Retinal pigment epithelial cell (primary cell): ENCODE measurements at regions not wholly inside any gene's neighbourhood (a gene's known extent, or its start where the extent isn't known, plus 50 kb on each side); places are given as distances from the start of the nearest gene placed in this dataset.

Experiments
- DNase-seq: peaks from one replicate; pipeline ENCODE4 v3.0.0-alpha.2; 2010; ENCODE audit warnings: low read depth
- H3K4me3 ChIP-seq: 2 replicates; pipeline ENCODE4 v1.5.1; 2011; ENCODE audit warnings: mild to moderate bottlenecking, low read length, control low read depth, moderate library complexity
- TF ChIP-seq, protein P1 (sequence below): conservative IDR thresholded peaks from 2 replicates; pipeline ENCODE4 v1.5.1; 2011; ENCODE audit warnings: low read depth, low read length, control low read depth, inconsistent platforms

DNA sequence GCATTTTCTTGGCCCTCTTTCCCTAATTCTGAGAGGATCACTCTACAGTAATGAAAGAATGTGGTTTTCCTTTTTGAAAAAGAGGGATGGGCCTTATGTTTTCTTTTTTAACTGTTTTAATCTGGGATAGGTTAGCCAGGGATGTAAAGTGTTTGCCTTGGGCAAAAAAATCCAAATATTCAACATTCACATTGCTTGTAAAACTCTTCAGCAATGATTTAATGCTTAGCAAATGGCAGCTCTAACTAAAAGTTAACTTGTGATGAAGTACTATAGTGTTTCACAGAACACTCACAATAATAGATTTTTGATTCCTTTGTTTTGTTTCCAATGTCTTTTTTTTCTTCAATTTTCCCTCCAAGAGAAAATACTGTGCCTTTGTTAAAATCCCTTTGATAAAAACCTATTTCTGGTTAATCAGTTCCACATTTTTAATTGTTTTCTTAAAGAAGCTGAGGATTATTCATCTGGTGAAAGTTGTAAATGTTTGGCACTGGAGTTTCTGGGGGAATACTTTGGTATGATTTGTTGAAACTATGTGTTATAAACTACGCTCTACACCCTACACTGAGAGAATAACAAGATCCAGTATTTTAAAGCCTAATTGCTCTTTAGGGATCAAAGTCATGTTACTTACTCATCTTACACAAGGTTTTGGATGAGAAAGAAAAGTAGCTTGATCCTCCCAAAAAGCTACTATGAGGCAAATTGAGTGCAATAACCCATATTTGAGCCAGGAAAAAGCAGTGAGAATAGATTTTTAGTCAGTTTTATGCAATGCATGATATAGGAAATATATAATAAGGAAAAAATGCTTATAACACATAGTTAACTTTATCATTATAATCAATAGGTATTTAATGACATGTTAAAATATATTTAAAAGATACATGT is 335.8 kb downstream of the EPHA7 start:
- no peak for DNase-seq
- no peak overlapping the region for H3K4me3 ChIP-seq
- TF ChIP-seq, protein P1, sequence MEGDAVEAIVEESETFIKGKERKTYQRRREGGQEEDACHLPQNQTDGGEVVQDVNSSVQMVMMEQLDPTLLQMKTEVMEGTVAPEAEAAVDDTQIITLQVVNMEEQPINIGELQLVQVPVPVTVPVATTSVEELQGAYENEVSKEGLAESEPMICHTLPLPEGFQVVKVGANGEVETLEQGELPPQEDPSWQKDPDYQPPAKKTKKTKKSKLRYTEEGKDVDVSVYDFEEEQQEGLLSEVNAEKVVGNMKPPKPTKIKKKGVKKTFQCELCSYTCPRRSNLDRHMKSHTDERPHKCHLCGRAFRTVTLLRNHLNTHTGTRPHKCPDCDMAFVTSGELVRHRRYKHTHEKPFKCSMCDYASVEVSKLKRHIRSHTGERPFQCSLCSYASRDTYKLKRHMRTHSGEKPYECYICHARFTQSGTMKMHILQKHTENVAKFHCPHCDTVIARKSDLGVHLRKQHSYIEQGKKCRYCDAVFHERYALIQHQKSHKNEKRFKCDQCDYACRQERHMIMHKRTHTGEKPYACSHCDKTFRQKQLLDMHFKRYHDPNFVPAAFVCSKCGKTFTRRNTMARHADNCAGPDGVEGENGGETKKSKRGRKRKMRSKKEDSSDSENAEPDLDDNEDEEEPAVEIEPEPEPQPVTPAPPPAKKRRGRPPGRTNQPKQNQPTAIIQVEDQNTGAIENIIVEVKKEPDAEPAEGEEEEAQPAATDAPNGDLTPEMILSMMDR = no peak

DNA sequence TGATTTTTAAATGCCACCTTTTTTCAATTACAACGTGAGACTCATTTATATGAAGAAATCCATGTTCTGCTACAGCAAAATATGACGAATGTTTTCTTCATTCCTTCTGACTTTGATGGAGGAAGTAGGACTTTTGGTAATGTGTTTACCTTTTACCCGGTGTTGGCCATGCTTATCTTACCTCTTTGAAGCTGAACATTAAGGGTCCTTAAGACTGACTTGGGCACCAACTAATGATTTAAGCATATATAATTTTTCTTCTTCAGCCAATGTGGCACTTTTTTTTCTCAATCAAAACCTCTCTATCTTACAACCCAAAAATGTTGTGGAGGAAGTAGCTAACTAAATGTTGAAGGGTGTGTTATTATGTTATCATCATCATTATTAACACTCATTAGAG is 337.5 kb downstream of the EPHA7 start:
- DNase-seq = no peak
- TF ChIP-seq, protein P1 = no peak
- H3K4me3 ChIP-seq = no peak overlapping the region

DNA sequence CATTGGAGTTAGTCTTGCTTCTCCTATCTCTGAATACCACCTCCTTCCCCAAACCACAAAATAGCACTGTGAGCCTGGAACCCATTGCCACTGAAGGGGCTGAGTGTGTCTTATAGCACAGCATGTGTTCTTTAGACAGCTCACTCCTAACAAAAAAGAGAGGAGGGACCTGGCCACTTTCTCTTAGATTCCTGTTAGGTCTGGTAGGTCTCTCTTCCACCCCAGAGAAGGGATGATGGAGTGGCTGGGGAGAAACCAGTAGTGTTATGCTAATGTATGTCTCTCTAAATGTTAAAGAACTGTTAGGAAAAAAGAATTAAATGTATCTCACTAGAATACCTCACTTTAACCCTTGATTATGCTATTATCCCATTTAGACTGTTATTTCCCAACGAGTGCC is 340.3 kb downstream of the EPHA7 start:
- H3K4me3 ChIP-seq = no peak overlapping the region
- TF ChIP-seq, protein P1 = no peak
- no peak for DNase-seq

DNA sequence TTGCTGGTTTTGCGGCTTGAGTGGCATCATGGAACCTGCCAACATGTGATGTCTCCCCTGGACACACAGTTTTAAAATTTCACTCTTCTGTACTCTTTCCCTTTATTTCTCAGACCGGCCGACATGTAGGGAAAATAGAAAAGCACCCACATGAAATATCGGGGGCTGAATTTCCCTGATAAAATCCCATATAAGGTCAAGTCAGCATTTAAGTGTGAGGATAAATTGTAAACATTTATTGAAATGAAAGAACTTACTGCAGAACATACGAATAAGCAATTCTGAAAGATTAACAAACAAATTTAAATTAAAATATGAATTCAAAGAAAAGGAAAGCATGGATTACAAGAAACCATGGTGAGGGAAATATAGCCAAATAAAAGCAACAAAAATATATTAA is 345.5 kb downstream of the EPHA7 start:
- DNase-seq = no peak
- TF ChIP-seq, protein P1 = no peak
- no peak overlapping the region for H3K4me3 ChIP-seq

DNA sequence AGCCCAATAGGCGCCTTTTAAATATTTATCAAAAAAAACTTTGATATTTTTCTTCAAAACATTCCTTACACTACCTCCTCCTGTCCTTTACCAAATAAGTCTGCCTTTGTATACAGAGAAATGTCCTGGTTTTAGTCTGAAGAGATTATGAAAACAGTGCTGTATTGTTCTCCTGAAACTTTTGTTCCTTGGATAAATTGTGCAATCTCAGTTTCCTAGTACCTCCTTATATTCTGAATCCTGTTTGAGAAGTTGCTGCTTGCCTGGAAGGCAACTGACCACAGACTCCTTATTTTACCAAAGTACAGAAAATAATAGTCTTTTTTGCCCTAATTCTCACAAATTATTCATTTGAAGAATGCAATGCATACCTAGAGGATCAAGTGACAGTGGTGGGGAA is 349.5 kb downstream of the EPHA7 start:
- no peak overlapping the region for H3K4me3 ChIP-seq
- TF ChIP-seq, protein P1 = no peak
- peak; percentile 16 for DNase-seq

DNA sequence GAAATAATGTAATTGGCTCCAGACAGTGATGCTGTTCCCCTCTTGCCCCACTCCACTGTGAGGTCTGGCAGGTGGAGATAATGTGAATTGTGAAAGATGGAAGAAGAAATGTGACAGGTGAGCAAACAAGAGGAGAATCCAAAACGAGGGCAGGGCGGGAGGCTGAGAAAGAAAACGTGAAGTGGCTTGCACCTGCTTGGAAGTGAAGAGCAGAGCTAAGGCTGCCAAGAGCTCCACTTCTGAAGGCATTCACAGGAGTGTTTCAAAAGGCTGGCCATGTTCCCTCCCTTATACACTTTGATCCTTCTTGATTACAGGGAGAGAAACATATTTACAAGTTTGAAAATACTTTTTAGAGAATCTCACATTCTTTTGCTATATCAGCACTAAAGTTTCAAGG is 359.4 kb downstream of the EPHA7 start:
- H3K4me3 ChIP-seq = no peak overlapping the region
- TF ChIP-seq, protein P1 = no peak
- DNase-seq = no peak

DNA sequence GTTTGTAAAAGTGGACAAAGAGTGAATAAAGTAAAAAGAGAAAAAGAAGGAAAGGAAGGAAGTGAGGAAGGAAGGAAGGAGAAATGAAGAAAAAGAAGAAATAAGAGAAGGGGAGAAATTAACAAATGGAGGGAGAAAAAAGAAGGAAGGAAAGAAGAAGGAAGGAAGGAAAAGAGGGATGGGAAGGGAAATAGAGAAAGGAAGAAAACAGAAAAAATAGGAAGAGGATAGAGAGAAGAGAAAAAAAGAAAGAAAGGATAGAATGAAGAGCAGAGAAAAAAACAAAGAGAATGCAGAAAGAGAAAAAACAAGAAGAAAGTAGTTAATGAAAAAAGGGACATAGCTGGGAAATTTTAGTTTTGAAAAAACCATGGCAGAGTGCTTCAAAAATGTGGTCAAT is 361.8 kb downstream of the EPHA7 start:
- H3K4me3 ChIP-seq = no peak overlapping the region
- TF ChIP-seq, protein P1 = no peak
- DNase-seq = no peak
